Fibroblast of lung (primary cell): ENCODE measurements at regions not wholly inside any gene's neighbourhood (a gene's known extent, or its start where the extent isn't known, plus 50 kb on each side); places are given as distances from the start of the nearest gene placed in this dataset.

Experiments used
- CTCF ChIP-seq, 2 donors: IDR thresholded peaks in 1 of 2; conservative IDR thresholded peaks in 1 of 2; 1 replicate in 1 of 2; 2 replicates in 1 of 2; pipeline ENCODE4 v1.5.1; 2011 to 2012; ENCODE audit warnings: low read length in 2 of 2, control low read depth in 1 of 2, inconsistent platforms in 1 of 2, low read depth in 1 of 2, mild to moderate bottlenecking in 1 of 2
- EZH2 ChIP-seq: IDR thresholded peaks from 2 replicates; pipeline ENCODE4 v1.5.1; 2012; ENCODE audit warnings: low read length, control low read depth, mild to moderate bottlenecking; ENCODE audit errors: missing control alignments

- TF ChIP-seq CTCF (conservative IDR thresholded peaks at IDR 0.05 in 1 of 2, IDR thresholded peaks at IDR 0.05 in 1 of 2; ENCODE audit: low read depth in 1 of 2, low read length in 2 of 2), result no peak
- TF ChIP-seq EZH2, result no peak
Observed at GRCh38 chr13:34805347-34805746, 136.7 kb upstream of the NBEA start.
